ENCODE measurements at regions not wholly inside any gene's neighbourhood (a gene's known extent, or its start where the extent isn't known, plus 50 kb on each side); places are given as distances from the start of the nearest gene placed in this dataset.

DNA sequence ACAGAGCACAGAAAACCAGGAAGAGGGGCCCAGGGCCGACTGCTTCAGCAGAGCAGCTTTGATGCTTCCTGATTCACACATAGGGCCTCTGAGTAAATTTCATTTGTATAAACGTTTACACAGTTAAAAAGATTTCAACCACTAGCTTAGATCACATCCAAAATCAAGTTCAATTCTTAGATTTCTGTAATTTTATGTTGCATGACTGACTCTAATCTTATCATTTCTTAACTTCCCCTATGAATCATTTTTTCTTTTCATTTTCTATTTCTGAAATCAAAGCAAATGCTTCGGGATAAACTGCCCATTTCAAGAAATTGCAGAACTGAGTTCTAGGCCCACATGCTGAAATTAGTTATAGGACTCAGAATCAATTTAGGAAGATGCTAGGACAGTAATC lies 224.7 kb downstream of the INHBA start:
- TF ChIP-seq, protein P1, sequence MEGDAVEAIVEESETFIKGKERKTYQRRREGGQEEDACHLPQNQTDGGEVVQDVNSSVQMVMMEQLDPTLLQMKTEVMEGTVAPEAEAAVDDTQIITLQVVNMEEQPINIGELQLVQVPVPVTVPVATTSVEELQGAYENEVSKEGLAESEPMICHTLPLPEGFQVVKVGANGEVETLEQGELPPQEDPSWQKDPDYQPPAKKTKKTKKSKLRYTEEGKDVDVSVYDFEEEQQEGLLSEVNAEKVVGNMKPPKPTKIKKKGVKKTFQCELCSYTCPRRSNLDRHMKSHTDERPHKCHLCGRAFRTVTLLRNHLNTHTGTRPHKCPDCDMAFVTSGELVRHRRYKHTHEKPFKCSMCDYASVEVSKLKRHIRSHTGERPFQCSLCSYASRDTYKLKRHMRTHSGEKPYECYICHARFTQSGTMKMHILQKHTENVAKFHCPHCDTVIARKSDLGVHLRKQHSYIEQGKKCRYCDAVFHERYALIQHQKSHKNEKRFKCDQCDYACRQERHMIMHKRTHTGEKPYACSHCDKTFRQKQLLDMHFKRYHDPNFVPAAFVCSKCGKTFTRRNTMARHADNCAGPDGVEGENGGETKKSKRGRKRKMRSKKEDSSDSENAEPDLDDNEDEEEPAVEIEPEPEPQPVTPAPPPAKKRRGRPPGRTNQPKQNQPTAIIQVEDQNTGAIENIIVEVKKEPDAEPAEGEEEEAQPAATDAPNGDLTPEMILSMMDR (IDR thresholded peaks at IDR 0.05) = no peak
- Mint-ChIP-seq H3K4me3 (ENCODE audit: unreplicated experiment) (no peak overlapping the region), H3K27ac (ENCODE audit: unreplicated experiment) (no peak overlapping the region), H3K27me3 (ENCODE audit: unreplicated experiment) (no peaks in the 10 kb centered on the region), H3K36me3 (ENCODE audit: unreplicated experiment) (peaks cover 2% of the 10 kb centered on the region), H3K9me3 (ENCODE audit: unreplicated experiment) (peaks cover 4% of the 10 kb centered on the region), H3K4me1 (ENCODE audit: unreplicated experiment) (peaks cover 42% of the 10 kb centered on the region)
- DNase-seq (ENCODE audit: extremely low spot score, unreplicated experiment) = no peak

DNA sequence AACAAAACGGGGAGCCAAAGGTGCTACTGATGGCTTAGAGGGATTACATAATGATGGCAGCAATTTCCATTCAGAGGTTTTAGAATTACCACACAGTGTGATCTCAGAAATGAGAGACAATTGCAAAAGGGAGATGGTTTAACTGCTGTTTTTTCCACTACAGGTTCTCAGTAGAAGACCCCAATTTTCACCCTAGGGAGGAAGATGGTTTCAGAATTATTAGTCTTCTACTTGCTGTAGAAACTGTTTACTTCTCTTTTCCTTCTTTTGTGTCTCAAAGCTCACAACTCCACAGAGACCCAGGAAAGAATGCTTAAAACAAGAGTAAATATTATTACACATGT lies 226.5 kb downstream of the INHBA start:
- Mint-ChIP-seq H3K27me3 (ENCODE audit: unreplicated experiment) (no peaks in the 10 kb centered on the region), H3K9me3 (ENCODE audit: unreplicated experiment) (peaks cover 4% of the 10 kb centered on the region), H3K4me1 (ENCODE audit: unreplicated experiment) (peaks cover 57% of the 10 kb centered on the region), H3K27ac (ENCODE audit: unreplicated experiment) (no peak overlapping the region), H3K4me3 (ENCODE audit: unreplicated experiment) (no peak overlapping the region), H3K36me3 (ENCODE audit: unreplicated experiment) (no peaks in the 10 kb centered on the region)
- TF ChIP-seq, protein P1 (IDR thresholded peaks at IDR 0.05) = no peak
- DNase-seq (ENCODE audit: extremely low spot score, unreplicated experiment) = no peak

DNA sequence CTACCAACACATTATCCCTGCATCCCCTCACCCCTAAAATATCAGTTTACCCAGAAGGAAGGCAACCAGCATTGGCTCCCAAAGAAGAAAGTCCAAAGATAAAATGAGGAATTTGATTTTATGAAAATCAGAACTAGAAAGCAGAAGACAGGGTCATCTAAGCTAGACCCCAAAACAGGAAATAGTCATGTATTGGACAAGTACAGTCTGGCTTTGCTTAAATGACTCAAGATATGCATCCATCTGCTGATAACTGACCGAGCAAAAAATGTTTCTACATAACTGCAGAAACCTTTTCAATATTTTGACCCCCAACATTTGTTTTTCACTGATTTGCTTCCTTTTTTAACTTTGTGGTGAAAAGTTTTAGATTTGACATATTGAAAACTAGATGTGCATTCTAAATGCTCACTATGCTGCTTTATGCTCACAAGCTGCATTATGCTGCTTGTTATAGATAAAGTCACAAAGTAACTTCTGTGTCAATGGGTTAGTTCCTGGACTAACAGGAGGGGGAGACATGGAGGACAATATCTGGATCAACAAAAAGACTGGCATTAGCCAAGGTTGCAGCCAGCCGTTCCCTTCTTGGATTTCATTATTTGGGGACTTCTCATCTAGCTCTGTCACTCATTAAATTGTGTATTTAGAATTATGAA lies 227.0 kb downstream of the INHBA start:
- no peak for DNase-seq (ENCODE audit: extremely low spot score, unreplicated experiment)
- H3K4me1 Mint-ChIP-seq (ENCODE audit: unreplicated experiment) = peaks cover 59% of the 10 kb centered on the region
- peaks cover 4% of the 10 kb centered on the region for H3K9me3 Mint-ChIP-seq (ENCODE audit: unreplicated experiment)
- TF ChIP-seq, protein P1 (IDR thresholded peaks at IDR 0.05) = no peak
- H3K27ac Mint-ChIP-seq (ENCODE audit: unreplicated experiment) = no peak overlapping the region
- H3K27me3 Mint-ChIP-seq (ENCODE audit: unreplicated experiment) = no peaks in the 10 kb centered on the region
- H3K36me3 Mint-ChIP-seq (ENCODE audit: unreplicated experiment) = no peaks in the 10 kb centered on the region
- no peak overlapping the region for H3K4me3 Mint-ChIP-seq (ENCODE audit: unreplicated experiment)

DNA sequence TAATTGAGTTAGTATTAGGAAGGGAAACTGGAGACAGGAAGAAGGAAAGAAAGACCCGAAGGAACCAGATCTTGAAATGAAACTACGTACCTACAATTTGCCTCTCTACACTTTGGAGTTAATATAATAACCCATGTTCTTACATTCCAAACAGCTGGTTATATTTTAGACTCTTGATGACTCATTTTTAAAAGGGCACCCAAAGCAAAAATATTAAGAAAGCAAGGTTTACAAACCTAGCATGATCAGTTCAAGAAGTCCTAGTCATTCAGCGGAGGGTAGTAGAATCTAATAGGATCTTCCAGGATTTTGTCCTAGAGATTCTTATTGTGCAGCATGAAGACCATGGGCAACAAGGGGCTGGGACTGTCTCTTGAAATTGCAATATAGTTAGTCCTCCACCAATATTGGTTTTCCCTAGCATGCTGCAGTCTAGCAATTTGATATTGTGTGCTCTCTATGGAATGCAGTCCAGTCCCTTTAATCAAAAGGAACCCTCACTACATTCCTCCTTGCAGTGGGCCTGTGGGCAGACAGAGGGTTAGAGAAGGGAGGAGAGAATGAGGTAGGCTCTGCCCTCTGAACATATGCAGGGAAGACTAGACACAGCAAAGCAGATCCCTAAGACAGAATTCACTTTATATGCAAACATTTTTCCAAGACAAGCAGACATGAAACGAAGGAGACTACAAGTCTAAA lies 230.3 kb downstream of the INHBA start:
- peaks cover 3% of the 10 kb centered on the region for H3K9me3 Mint-ChIP-seq (ENCODE audit: unreplicated experiment)
- TF ChIP-seq, protein P1 (IDR thresholded peaks at IDR 0.05) = no peak
- peak overlapping the region; percentile 12 for H3K4me3 Mint-ChIP-seq (ENCODE audit: unreplicated experiment)
- H3K36me3 Mint-ChIP-seq (ENCODE audit: unreplicated experiment) = no peaks in the 10 kb centered on the region
- no peak for DNase-seq (ENCODE audit: extremely low spot score, unreplicated experiment)
- H3K4me1 Mint-ChIP-seq (ENCODE audit: unreplicated experiment) = peaks cover 50% of the 10 kb centered on the region
- no peaks in the 10 kb centered on the region for H3K27me3 Mint-ChIP-seq (ENCODE audit: unreplicated experiment)
- H3K27ac Mint-ChIP-seq (ENCODE audit: unreplicated experiment) = peak overlapping the region; percentile 81

DNA sequence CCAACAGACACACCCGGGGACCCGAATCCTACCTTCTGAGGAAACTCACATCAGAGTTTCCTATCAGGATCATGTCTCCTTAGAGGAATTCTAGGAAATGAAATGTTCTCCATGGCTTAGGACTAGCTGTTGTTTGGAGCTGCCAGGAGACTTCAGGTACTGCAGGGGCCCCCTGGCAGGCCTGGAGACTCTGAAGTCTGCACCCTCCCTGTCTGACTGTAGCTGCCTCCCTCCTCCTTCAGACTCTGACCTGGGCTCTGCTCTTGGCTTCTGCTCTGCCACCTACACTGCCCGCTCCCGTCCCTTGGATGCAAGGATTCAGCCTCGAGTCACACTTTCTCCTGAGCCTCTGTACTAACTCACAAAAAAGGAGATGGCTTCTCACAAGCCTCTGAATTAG lies 232.8 kb downstream of the INHBA start:
- no peak overlapping the region for H3K27ac Mint-ChIP-seq (ENCODE audit: unreplicated experiment)

More for the DNA sequence above, 232.8 kb downstream of the INHBA start:
- peaks cover 34% of the 10 kb centered on the region for H3K4me1 Mint-ChIP-seq (ENCODE audit: unreplicated experiment)
- no peak for DNase-seq (ENCODE audit: extremely low spot score, unreplicated experiment)
- no peak overlapping the region for H3K4me3 Mint-ChIP-seq (ENCODE audit: unreplicated experiment)
- no peaks in the 10 kb centered on the region for H3K9me3 Mint-ChIP-seq (ENCODE audit: unreplicated experiment)
- H3K27me3 Mint-ChIP-seq (ENCODE audit: unreplicated experiment) = no peaks in the 10 kb centered on the region
- no peaks in the 10 kb centered on the region for H3K36me3 Mint-ChIP-seq (ENCODE audit: unreplicated experiment)
- TF ChIP-seq, protein P1 (IDR thresholded peaks at IDR 0.05) = no peak

Measured in osteocyte (in vitro differentiated cells).